ENCODE measurements at regions not wholly inside any gene's neighbourhood (a gene's known extent, or its start where the extent isn't known, plus 50 kb on each side); places are given as distances from the start of the nearest gene placed in this dataset.

GRCh38 chr10:31709476-31709875 lies 219.2 kb downstream of the ARHGAP12 start:
- DNase-seq (ENCODE audit: low read depth in 2 of 2, low spot score in 1 of 2): no peak

DNA sequence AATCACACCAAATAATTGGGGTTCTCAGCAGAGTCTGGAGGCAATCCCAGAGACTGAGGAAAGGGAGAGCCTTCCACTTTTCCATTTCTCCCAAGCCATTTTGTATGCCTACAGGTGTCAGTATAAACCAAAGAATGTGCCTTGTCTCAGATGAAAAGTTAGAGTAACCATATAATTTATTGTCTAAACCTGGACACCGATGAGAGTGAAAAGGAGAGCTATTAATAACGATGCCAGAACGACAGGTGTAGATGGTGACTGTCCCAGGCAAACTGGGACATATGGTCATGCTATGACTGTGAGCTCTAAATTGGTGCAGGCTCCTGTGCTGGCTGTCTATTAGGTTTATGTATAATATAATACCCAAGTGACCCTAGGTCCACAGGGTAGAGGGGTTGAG lies 219.6 kb downstream of the ARHGAP12 start:
- DNase-seq (ENCODE audit: low read depth in 2 of 2, low spot score in 1 of 2): no peak

- no peak for DNase-seq (ENCODE audit: low read depth in 2 of 2, low spot score in 1 of 2)
These were observed 220.2 kb downstream of the ARHGAP12 start for GRCh38 chr10:31708474-31708873.

DNA sequence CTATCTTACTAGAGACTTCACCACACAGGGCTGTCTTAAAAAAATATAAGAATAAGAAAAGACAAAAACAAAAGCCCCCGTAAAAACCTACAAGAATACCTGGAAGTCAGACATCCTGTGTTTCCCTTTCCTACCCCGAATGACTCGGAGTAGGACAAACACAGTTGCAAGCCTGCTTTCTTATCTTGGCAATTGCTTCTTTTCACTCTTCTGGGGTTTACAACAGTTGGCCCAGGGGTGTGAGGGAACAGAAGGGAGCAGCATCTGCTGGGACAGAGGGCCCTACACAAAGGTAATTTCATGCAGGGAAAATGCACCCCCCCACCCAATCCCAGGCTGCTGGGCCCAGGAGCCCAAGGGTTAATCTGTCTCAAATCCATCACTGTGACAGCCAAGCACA lies 220.6 kb downstream of the ARHGAP12 start:
- no peak for DNase-seq (ENCODE audit: low read depth in 2 of 2, low spot score in 1 of 2)

GRCh38 chr10:31707093-31708039 lies 221.3 kb downstream of the ARHGAP12 start:
- DNase-seq (ENCODE audit: low read depth in 2 of 2, low spot score in 1 of 2): no peak

GRCh38 chr10:31706464-31707092 lies 222.1 kb downstream of the ARHGAP12 start:
- no peak for DNase-seq (ENCODE audit: low read depth in 2 of 2, low spot score in 1 of 2)

GRCh38 chr10:31705136-31705535 lies 223.5 kb downstream of the ARHGAP12 start:
- no peak for DNase-seq (ENCODE audit: low read depth in 2 of 2, low spot score in 1 of 2)

GRCh38 chr10:31704195-31704594 lies 224.4 kb downstream of the ARHGAP12 start:
- no peak for DNase-seq (ENCODE audit: low read depth in 2 of 2, low spot score in 1 of 2)

DNA sequence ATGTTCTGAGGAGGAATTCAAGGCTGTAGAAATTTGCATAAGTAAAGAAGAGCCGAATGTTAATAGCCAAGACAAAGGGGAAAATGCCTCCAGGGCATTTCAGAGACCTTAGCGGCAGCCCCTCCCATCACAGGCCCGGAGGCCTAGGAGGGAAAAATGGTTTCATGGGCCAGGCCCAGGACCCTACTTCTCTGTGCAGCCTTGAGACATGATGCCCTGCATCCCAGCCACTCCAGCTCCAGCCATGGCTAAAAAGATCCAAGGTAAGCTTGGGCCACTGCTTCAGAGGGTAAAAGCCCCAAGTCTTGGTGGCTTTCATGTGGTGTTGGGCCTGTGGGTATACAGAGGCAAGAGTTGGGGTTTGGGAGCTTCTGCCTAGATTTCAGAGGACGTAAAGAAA lies 225.7 kb downstream of the ARHGAP12 start:
- DNase-seq (ENCODE audit: low read depth in 2 of 2, low spot score in 1 of 2): no peak

DNA sequence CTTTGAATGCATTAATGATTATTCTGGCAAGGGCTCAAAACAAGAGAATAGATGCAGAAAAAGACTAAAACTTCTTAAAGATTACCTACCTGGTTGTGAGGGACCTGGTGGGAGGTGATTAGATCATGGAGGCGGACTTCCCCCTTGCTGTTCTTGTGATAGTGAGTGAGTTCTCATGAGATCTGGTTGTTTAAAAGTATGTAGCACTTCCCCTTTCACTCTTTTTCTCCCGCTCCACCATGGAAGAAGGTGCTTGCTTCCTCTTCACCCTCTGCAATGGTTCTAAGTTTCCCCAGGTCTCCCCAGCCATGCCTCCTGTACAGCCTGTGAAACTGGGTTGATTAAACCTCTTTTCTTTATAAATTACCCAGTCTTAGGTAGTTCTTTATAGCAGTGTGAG lies 226.6 kb downstream of the ARHGAP12 start:
- no peak for DNase-seq (ENCODE audit: low read depth in 2 of 2, low spot score in 1 of 2)

GRCh38 chr10:31701546-31701945 lies 227.1 kb downstream of the ARHGAP12 start:
- DNase-seq (ENCODE audit: low read depth in 2 of 2, low spot score in 1 of 2): no peak

DNA sequence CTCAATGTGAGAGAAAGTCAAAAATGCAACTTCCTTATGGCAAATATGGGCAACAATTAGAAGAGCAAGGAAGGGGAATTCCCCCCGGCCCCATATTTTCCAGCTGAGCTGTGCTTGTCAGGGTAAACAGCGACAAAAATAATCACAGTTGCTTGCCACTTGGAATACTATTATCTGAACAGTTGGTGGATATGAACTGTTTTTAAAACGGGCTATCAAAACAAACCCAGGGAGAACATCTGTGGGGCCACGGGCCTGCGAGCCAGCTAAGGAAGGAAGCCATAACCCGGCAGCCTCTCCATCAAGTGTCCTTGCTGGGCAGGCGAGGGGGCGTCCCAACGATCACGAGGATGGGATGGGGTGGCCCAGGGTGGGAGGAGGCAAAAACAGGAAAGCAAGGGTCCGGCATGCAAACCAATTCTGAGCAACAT lies 228.4 kb downstream of the ARHGAP12 start:
- no peak for DNase-seq (ENCODE audit: low read depth in 2 of 2, low spot score in 1 of 2)

DNA sequence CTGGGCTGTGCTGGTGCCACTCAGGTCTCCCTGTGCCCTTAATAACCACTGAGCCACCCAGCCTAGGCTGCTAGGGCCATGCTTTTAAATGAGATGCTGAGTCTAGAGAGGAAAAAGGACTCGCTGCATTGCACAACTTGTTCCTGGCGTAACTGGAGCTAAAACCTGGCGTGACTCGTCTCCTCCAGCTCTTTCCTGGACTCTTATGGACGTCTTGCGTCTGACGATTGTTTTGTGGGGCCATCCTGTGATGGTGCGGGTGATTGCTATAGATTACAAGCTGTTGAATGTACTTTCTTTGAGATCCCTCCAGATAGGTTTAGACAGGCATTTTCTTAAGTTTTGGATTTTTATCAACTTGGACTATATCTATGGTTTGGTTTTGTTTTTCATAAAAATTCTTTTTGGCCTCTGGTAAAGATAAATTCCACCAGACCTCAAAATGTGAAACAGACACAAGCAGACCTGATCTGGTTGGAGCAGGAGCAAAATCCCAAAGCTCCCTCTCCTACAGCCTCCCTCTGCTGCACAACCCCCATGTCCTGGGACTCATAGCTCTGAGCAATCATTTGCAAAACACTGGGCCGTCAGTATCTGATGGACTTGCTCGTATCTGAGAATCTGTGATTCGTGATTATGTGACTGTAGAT lies 230.3 kb downstream of the ARHGAP12 start:
- DNase-seq (ENCODE audit: low read depth in 2 of 2, low spot score in 1 of 2): no peak

GRCh38 chr10:31697271-31698180 lies 231.1 kb downstream of the ARHGAP12 start:
- no peak for DNase-seq (ENCODE audit: low read depth in 2 of 2, low spot score in 1 of 2)

GRCh38 chr10:31694929-31695837 lies 233.4 kb downstream of the ARHGAP12 start:
- DNase-seq (ENCODE audit: low read depth in 2 of 2, low spot score in 1 of 2): no peak

DNA sequence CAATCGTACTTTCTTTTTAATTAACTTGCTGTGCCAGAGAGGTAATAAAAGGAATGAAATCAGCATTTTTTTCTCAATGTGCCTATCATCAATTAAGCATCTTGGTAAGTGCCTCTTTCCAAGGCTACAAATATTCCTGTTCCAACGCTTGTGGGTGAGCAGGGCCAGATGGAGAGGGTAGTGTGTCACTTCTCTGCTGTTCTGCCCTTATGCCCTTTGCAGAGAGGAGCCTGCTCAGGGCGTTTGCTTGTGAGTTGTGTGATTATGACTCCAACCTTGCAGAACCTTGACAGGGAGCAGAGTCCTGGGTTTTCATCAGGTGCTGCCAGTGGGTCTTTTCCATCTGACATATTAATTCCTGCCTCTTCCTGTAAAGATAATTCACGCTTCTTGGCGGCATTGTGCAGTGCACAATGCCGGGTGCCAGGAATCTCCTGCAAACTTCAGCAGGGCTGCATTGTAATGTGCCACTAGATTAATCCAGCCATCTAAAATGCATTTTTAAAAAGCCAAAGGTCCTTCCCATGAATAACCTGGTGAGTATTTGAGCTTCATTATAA lies 234.4 kb downstream of the ARHGAP12 start:
- no peak for DNase-seq (ENCODE audit: low read depth in 2 of 2, low spot score in 1 of 2)

DNA sequence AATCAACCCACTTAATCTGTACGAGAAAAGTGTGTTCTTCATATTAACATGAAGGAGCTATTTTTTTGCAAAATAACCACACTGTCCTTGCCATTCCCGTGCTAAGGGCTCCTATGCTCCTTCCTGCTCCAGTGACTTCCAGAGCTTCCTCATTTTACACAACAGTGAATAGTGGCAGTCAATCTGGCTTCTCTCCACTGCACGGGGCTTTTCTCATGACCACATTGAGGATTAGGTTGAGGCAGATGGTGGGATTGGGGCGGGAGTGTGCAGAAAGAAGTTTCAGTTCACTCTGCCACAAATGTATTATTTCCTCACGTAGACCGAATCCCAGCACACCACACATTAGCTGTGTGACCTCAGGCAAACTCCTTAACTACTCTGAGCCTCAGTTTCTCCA lies 235.1 kb downstream of the ARHGAP12 start:
- DNase-seq (ENCODE audit: low read depth in 2 of 2, low spot score in 1 of 2): no peak

GRCh38 chr10:31689233-31689632 lies 239.4 kb downstream of the ARHGAP12 start:
- DNase-seq (ENCODE audit: low read depth in 2 of 2, low spot score in 1 of 2): no peak

DNA sequence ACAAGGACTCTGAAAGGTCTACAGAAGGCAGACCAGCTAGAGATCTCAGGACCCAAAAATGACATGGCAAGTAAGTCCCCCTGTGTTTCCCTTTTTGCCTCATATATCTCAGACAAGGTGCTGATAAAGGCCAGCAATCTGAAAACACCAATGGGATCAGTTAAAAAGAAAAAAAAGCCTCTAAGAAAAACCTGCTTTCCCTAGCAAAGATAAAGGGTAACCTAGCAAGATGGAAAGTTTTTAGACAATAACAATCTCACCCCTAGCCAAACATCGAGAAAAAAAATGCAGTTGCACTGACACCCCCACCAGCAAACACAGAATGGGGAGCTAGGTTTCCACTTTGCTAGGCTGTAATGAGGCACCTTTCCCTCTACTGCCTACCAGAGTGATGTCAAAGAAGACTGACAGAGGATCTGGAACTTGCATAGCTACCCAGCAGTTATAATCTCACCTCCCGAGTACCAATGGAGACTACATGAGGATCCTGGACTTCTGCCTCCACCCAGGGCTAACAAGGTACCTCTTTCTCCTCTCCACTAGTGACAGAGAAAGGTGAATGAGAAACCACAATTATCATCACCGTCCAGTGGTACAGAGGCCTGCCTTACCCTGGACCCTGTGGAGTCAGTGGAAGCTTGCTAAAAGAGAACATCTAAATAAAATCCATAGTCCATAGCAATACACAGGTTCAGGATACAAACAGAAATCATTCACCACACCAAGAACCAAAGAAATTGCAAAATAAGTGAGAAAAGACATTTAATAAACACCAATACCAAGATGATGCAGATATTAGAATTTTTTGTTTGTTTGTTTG lies 240.8 kb downstream of the ARHGAP12 start:
- no peak for DNase-seq (ENCODE audit: low read depth in 2 of 2, low spot score in 1 of 2)

Measured in stimulated activated CD8-positive, alpha-beta memory T cell treated with anti-CD3 and anti-CD28 coated beads, Interleukin-4, amount 100 ng/mL, for 1 hour (primary cell).